GM19239 (cell line): ENCODE measurements at regions not wholly inside any gene's neighbourhood (a gene's known extent, or its start where the extent isn't known, plus 50 kb on each side); places are given as distances from the start of the nearest gene placed in this dataset.
"Not testable (repeated sequence)": the region's sequence is repeated elsewhere in the genome, so short reads cannot be mapped to it uniquely, and the experiment has no call there.

Experiments
- DNase-seq: peaks from one replicate; pipeline ENCODE4 v3.0.0; 2011; ENCODE audit warnings: low spot score; ENCODE audit not compliant: insufficient read length
- FAIRE-seq: peaks from 2 replicates; lab custom pipeline; 2011; peaks lifted over from hg19 to GRCh38; lab: Jason Lieb, UNC

- DNase-seq (no peak), FAIRE-seq (no peak)
These were observed 593.5 kb downstream of the CETN3 start for GRCh38 chr5:89816038-89816437.

- not testable (repeated sequence) for FAIRE-seq, DNase-seq
These were observed 608.8 kb downstream of the CETN3 start for GRCh38 chr5:89800735-89801134.

GRCh38 chr5:89794504-89794903 is 615.1 kb downstream of the CETN3 start:
- not testable (repeated sequence) for DNase-seq, FAIRE-seq

- FAIRE-seq, DNase-seq: not testable (repeated sequence)
These were observed 629.8 kb downstream of the CETN3 start for GRCh38 chr5:89779734-89780133.

GRCh38 chr5:89777758-89778157 is 631.8 kb downstream of the CETN3 start:
- no peak for DNase-seq
- no peak for FAIRE-seq

- DNase-seq (no peak), FAIRE-seq (no peak)
These were observed 639.6 kb downstream of the CETN3 start for GRCh38 chr5:89769975-89770374.

GRCh38 chr5:89759802-89760201 is 649.8 kb downstream of the CETN3 start:
- FAIRE-seq (no peak), DNase-seq (no peak)

GRCh38 chr5:89758146-89758545 is 651.4 kb downstream of the CETN3 start:
- DNase-seq (no peak), FAIRE-seq (no peak)

GRCh38 chr5:89756955-89757354 is 652.6 kb downstream of the CETN3 start:
- DNase-seq (no peak), FAIRE-seq (no peak)

- DNase-seq (no peak), FAIRE-seq (no peak)
These were observed 654.5 kb downstream of the CETN3 start for GRCh38 chr5:89755024-89755423.

- FAIRE-seq (no peak), DNase-seq (no peak)
These were observed 674.5 kb downstream of the CETN3 start for GRCh38 chr5:89735082-89735481.

- FAIRE-seq (no peak), DNase-seq (no peak)
These were observed 675.8 kb downstream of the CETN3 start for GRCh38 chr5:89733772-89734171.

GRCh38 chr5:89729623-89730301 is 679.8 kb downstream of the CETN3 start:
- peak; percentile 89 for FAIRE-seq
- DNase-seq, result no peak

- DNase-seq (no peak), FAIRE-seq (no peak)
These were observed 680.8 kb downstream of the CETN3 start for GRCh38 chr5:89728750-89729149.

- FAIRE-seq (no peak), DNase-seq (no peak)
These were observed 681.4 kb downstream of the CETN3 start for GRCh38 chr5:89728134-89728533.

GRCh38 chr5:89724379-89725095 is 685.0 kb downstream of the CETN3 start:
- FAIRE-seq (no peak), DNase-seq (no peak)

- FAIRE-seq, result no peak
- DNase-seq, result no peak
These were observed 685.6 kb downstream of the CETN3 start for GRCh38 chr5:89723907-89724306.

- DNase-seq (no peak), FAIRE-seq (no peak)
These were observed 687.0 kb downstream of the CETN3 start for GRCh38 chr5:89722538-89722937.

- DNase-seq, result no peak
- no peak for FAIRE-seq
These were observed 687.6 kb downstream of the CETN3 start for GRCh38 chr5:89721931-89722330.

- DNase-seq, result no peak
These were observed 688.2 kb downstream of the CETN3 start for GRCh38 chr5:89721353-89721752.

GRCh38 chr5:89712134-89712700 is 697.3 kb downstream of the CETN3 start:
- DNase-seq (no peak), FAIRE-seq (no peak)

More at GRCh38 chr5:89721353-89721752, 688.2 kb downstream of the CETN3 start:
- FAIRE-seq, result no peak
